ENCODE measurements at regions not wholly inside any gene's neighbourhood (a gene's known extent, or its start where the extent isn't known, plus 50 kb on each side); places are given as distances from the start of the nearest gene placed in this dataset.

DNA sequence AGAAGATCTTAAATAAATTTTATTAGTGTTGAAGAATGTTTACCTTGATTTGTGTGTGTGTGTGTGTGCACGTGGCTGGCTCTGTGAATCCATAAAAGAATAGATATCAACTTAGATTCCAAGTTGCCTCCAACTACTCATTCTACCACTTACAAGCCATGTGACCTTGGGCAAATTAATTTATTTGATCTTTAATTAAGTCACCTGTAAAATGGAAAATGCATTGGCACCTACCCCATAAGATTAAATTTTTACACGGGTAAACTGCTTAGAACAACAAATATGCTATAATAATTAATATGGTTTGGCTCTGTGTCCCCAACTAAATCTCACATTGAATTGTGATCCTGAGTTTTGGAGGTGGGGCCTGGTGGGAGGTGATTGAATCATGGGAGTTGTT is 604.9 kb upstream of the NRG3 start:
- no peak overlapping the region for H3K4me3 Mint-ChIP-seq
- H3K36me3 Mint-ChIP-seq (ENCODE audit: low read depth) = no peaks in the 10 kb centered on the region
- no peaks in the 10 kb centered on the region for H3K4me1 Mint-ChIP-seq (ENCODE audit: low read depth)
- H3K27ac Mint-ChIP-seq = no peak overlapping the region
- H3K27me3 Mint-ChIP-seq = no peaks in the 10 kb centered on the region
- H3K9me3 Mint-ChIP-seq = peaks cover 6% of the 10 kb centered on the region

DNA sequence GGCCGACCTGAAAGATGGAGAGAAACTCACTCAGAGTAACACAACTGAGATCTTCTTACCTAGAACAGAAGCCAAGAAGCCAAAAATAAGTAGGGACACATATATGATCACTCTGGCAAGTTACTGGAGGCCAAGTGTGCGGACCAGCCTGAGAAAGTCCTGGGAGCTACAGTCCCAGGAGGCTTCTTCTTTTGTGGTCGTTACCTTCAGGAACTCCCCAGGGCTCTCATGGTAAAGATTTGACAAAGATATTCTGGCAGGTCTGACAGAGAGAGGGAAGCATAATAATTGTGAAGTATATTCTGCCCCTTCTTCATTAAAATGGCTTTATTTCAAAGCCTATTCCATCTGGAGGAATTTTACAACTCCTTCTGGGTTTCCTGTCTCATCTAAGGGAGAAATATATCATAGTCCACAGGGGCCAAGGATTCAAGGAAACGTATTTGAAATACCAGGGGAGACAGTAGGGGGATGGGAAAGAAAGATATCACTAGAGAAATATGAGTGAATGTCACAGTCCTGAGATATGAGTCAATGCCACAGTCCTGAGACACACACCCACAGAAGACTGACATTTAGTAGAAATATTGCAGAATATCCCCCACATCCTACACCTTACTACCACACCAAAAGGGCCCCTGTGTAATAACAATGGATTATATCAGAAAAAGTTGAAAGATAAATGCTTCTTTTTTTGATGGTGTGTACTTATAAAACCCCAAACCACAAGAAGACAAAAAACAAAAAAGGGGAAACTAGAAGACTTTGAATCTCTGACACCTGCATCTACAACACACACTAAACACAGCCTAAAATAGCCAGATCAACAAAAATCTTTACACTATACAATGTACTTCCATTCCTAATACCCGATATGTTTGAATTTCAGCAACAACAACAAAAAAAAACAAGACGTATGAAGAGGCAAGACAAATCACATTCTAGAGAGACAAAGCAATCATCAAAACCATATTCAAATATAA is 594.2 kb upstream of the NRG3 start:
- no peak overlapping the region for H3K4me3 Mint-ChIP-seq
- no peak overlapping the region for H3K27ac Mint-ChIP-seq
- H3K36me3 Mint-ChIP-seq (ENCODE audit: low read depth) = no peaks in the 10 kb centered on the region
- H3K9me3 Mint-ChIP-seq = peaks cover 13% of the 10 kb centered on the region
- no peaks in the 10 kb centered on the region for H3K4me1 Mint-ChIP-seq (ENCODE audit: low read depth)
- H3K27me3 Mint-ChIP-seq = no peaks in the 10 kb centered on the region

DNA sequence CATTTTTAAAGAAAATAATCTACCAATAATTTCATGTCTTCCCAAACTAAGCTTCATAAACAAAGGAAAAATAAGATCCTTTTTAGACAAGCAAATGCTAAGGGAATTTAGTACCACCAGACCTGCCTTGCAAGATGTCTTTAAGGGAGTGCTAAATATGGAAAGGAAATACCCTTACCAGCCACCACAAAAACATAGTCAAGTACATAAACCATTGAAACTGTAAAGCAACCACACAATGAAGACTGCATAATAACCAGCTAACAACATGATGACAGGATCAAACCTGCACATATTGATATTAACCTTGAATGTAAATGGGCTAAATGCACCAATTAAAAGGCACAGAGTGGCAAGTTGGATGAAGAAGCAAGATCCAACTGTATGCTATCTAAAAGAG is 586.5 kb upstream of the NRG3 start:
- no peak overlapping the region for H3K4me3 Mint-ChIP-seq
- H3K4me1 Mint-ChIP-seq (ENCODE audit: low read depth) = no peaks in the 10 kb centered on the region
- H3K36me3 Mint-ChIP-seq (ENCODE audit: low read depth) = no peaks in the 10 kb centered on the region
- no peaks in the 10 kb centered on the region for H3K27me3 Mint-ChIP-seq
- peaks cover 5% of the 10 kb centered on the region for H3K9me3 Mint-ChIP-seq
- no peak overlapping the region for H3K27ac Mint-ChIP-seq

DNA sequence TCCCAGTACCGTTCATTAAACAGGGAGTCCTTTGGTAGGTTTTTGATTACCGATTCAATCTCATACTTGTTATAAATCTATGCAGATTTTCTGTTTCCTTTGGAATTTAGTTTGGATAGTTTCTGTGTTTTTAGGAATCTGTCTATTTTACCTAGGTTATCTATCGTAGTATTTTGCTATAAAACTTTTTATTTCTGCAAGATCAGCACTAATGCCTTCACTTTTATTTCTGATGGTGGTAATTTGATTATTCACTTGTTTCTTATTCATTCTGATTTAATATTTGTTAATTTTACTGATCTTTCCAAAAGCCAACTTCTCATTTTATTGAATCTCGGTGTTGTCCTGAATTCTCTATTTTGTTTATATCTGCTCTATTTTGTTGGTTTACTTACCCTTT is 577.7 kb upstream of the NRG3 start:
- H3K36me3 Mint-ChIP-seq (ENCODE audit: low read depth) = no peaks in the 10 kb centered on the region
- no peak overlapping the region for H3K27ac Mint-ChIP-seq
- peaks cover 19% of the 10 kb centered on the region for H3K9me3 Mint-ChIP-seq
- H3K4me3 Mint-ChIP-seq = no peak overlapping the region
- no peaks in the 10 kb centered on the region for H3K4me1 Mint-ChIP-seq (ENCODE audit: low read depth)
- H3K27me3 Mint-ChIP-seq = no peaks in the 10 kb centered on the region

DNA sequence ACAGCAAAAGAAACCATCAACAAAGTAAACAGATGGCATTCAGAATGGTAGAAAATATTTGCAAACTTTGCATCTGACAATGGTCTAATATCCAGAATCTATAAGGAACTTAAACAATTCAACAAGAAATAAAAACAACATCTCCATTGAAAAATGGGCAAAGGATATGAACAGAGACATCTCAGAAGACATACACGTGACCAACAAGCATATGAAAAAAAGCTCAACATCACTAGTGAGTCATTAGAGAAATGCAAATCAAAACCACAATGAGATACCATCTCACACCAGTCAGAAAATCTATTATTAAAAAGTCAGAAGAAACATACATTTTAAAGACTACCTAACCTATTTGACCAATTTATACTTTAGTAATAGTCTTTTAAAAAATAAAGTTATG is 571.3 kb upstream of the NRG3 start:
- H3K9me3 Mint-ChIP-seq = peaks cover 27% of the 10 kb centered on the region

DNA sequence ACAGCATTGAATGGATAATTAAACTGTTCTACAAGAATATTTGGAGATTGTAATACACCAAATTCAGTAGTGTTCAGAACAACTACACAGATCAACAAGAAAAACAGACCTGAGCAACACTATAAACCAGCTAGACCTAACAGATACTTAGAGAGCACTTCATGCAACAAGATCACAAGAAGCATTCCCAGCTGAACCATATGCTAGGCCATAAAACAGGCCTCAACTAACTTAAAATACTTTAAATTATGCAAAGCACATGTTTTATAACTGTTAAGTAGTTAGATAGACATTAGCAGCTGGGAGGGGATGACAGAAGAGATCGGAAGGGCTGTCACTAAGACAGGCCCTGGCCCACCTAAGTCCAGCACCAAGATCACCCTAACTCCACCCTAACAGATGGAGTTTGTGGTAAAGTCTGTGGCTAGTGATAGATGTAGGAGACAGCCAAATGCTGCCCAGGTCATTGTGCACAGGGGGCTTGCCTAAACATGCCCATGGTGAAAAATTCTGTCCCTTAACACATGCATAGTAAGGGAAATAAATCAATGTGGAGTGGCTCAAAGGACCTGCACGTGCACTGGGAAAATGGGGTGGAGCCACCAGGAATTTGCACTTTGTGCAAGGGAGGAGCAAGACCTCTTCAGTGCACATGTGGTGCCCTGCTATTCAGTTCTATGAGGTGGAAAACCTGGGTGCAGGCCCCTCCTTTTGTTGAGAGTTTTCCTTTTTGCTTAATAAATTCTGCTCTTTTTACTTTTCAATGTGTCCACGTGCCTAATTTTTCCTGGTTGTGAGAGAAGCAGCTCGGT is 567.8 kb upstream of the NRG3 start:
- Mint-ChIP-seq H3K4me1 (ENCODE audit: low read depth) (no peaks in the 10 kb centered on the region), H3K4me3 (no peak overlapping the region), H3K9me3 (peaks cover 14% of the 10 kb centered on the region), H3K27me3 (no peaks in the 10 kb centered on the region), H3K27ac (no peak overlapping the region), H3K36me3 (ENCODE audit: low read depth) (no peaks in the 10 kb centered on the region)

More for the DNA sequence above, 571.3 kb upstream of the NRG3 start:
- Mint-ChIP-seq H3K4me3 (no peak overlapping the region), H3K27ac (no peak overlapping the region), H3K27me3 (no peaks in the 10 kb centered on the region), H3K4me1 (ENCODE audit: low read depth) (no peaks in the 10 kb centered on the region), H3K36me3 (ENCODE audit: low read depth) (no peaks in the 10 kb centered on the region)

DNA sequence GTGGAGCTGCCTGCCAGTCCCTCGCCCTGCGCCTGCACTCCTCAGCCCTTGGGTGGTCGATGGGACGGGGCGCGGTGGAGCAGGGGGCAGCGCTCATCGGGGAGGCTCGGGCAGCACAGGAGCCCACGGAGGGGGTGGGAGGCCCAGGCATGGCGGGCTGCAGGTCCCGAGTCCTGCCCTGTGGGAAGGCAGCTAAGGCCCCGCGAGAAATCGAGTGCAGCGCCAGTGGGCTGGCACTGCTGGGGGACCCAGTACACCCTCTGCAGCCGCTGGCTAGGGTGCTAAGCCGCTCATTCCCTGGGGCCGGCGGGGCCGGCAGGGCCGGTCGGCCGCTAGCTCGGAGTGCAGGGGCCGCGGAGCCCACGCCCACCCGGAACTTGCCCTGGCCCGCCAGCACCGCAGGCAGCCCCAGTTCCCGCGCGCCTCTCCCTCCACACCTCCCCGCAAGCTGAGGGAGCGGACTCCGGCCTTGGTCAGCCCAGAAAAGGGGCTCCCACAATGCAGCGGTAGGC is 565.9 kb upstream of the NRG3 start:
- H3K27ac Mint-ChIP-seq = no peak overlapping the region
- H3K4me3 Mint-ChIP-seq = no peak overlapping the region
- peaks cover 4% of the 10 kb centered on the region for H3K9me3 Mint-ChIP-seq
- no peaks in the 10 kb centered on the region for H3K36me3 Mint-ChIP-seq (ENCODE audit: low read depth)
- H3K4me1 Mint-ChIP-seq (ENCODE audit: low read depth) = no peaks in the 10 kb centered on the region
- no peaks in the 10 kb centered on the region for H3K27me3 Mint-ChIP-seq

DNA sequence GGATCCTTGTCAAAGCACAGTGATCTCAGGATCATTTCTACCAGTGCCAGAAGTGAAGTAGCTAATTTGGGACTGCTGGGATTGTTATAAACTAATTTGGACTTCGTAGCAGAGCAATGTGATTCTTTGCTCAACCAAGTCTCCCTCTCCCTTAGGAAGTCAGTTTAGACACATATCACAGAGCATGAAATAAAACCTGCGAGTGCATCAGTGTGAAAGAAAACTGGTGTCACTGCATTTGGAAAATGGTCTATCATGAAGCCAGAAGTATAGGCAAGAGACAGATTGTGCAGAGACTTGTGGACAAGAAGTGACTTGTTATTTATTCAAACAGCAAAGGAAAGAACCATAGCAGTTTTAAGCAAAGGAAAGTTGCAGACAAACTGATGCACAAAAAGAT is 560.5 kb upstream of the NRG3 start:
- Mint-ChIP-seq H3K36me3 (ENCODE audit: low read depth) (no peaks in the 10 kb centered on the region), H3K9me3 (peaks cover 4% of the 10 kb centered on the region), H3K27ac (no peak overlapping the region), H3K4me3 (no peak overlapping the region), H3K27me3 (no peaks in the 10 kb centered on the region), H3K4me1 (ENCODE audit: low read depth) (no peaks in the 10 kb centered on the region)

DNA sequence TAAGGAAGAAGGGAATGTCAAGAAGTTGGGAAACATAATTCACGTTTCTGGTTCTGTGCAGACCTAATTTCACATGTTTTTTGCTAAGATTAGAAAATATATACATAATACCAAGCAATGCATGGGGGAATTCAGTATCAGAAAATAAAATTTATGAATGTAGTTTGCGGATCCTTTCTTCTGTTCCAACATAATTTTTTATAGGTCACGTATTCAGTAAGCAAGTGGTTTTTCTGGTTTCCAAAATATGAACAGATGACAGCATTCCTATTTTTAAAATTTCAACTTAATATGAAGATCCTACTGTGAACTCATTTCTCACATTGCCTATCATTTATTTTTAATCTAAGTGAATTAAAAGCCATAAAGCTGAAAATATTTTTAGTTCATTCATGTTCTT is 560.0 kb upstream of the NRG3 start:
- Mint-ChIP-seq H3K4me3 (no peak overlapping the region), H3K4me1 (ENCODE audit: low read depth) (no peaks in the 10 kb centered on the region), H3K27ac (no peak overlapping the region), H3K27me3 (no peaks in the 10 kb centered on the region), H3K36me3 (ENCODE audit: low read depth) (no peaks in the 10 kb centered on the region), H3K9me3 (peaks cover 4% of the 10 kb centered on the region)

DNA sequence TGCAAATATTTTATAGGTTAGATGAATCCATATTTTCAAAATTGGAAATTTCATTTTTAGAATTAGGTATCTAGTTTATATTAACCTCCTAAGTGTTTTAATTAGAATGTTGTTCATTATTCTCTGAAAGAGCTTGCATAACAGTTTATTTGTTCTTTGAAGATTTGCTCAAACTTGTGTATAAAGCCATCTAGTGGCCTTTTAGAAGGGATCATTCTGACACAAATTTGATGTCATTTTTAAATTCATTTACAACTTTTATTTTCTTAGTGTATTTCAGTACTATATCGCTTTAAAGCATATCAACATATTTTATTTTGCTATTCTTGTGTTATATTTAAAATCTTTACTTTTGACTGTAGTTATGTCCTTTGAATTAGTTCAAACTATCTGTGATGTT is 527.0 kb upstream of the NRG3 start:
- Mint-ChIP-seq H3K27me3 (no peaks in the 10 kb centered on the region), H3K4me3 (no peak overlapping the region), H3K27ac (no peak overlapping the region), H3K4me1 (ENCODE audit: low read depth) (no peaks in the 10 kb centered on the region), H3K9me3 (no peaks in the 10 kb centered on the region), H3K36me3 (ENCODE audit: low read depth) (no peaks in the 10 kb centered on the region)

DNA sequence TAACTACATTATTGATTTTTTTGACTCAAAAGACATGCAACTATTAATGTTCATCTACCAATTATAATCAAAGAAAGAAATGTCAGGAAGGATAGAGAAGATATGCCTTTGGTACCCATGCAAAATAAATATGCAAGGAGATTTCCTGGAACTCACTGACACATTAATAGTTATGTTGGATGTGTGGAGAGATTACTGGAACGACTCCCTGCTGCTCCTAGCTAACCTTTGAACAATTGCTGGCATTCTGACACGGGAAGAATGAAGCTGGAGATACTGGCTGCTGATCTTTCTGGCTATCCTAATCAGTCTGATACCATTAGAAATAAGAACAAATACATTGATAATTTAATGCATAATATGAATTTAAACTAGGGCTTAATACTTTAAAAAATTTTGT is 507.9 kb upstream of the NRG3 start:
- Mint-ChIP-seq H3K9me3 (peaks cover 4% of the 10 kb centered on the region), H3K27ac (no peak overlapping the region), H3K36me3 (ENCODE audit: low read depth) (no peaks in the 10 kb centered on the region), H3K4me1 (ENCODE audit: low read depth) (no peaks in the 10 kb centered on the region), H3K27me3 (no peaks in the 10 kb centered on the region), H3K4me3 (no peak overlapping the region)

DNA sequence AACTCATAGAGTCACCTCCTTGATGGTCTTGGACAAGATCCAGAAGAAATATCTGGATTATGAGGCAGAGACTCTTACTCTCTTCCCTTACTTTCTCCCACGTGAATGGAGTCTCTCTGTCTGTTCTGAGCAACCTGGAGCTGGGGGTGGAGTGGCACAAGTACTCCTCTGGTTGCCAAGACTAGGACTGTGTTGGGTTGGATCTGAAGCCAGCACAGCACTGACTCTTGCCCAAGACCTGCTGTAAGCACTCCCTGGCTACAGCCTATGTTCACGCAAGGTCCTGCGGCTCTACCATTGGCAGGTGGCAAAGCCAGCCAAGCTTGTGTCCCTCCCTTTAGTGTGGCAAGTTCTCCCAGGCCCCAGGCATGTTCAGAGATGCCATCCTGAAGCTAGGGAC is 488.2 kb upstream of the NRG3 start:
- Mint-ChIP-seq H3K4me1 (ENCODE audit: low read depth) (no peaks in the 10 kb centered on the region), H3K4me3 (no peak overlapping the region), H3K9me3 (peaks cover 9% of the 10 kb centered on the region), H3K36me3 (ENCODE audit: low read depth) (no peaks in the 10 kb centered on the region), H3K27me3 (no peaks in the 10 kb centered on the region), H3K27ac (no peak overlapping the region)

DNA sequence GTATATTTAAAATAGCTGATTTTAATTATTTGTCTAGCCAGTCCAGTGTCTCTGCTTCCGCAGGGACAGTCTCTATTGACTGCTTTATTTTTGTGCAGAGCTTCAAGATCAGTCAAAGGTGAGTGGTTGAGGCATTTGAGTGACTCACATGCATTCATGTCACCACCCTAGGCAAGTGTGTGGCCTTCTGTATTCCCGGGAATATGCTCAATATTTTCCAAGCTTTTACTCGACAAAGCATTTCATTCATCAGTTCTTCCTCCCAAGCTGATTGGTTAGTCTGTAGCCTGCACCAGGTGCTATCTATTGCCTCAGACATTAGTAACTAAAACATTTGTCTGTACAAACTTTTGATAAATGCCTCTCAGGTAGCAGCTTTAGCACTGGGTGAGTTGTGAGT is 471.5 kb upstream of the NRG3 start:
- Mint-ChIP-seq H3K27ac (no peak overlapping the region), H3K4me1 (ENCODE audit: low read depth) (no peaks in the 10 kb centered on the region), H3K36me3 (ENCODE audit: low read depth) (no peaks in the 10 kb centered on the region), H3K27me3 (no peaks in the 10 kb centered on the region), H3K9me3 (no peaks in the 10 kb centered on the region), H3K4me3 (no peak overlapping the region)

DNA sequence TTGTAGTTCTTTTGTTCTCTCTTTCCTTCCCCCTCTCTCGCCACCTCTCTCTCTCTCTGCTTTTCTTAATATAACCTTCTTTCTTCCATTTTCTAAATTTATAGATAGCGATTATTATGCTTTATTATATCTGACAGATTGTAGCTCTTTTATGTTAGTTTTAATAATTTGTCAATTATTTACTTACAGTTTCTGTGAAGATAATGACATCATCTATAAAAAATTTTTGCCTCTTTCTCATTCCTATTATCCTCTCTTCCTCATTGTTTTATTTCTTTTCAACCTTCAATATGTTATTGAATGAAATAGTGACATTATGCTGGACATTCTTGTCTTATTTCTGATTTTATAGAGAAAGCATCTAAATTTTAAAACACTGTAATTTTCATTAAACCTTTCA is 469.6 kb upstream of the NRG3 start:
- no peaks in the 10 kb centered on the region for H3K27me3 Mint-ChIP-seq
- no peaks in the 10 kb centered on the region for H3K9me3 Mint-ChIP-seq
- H3K4me3 Mint-ChIP-seq = no peak overlapping the region
- H3K27ac Mint-ChIP-seq = no peak overlapping the region
- no peaks in the 10 kb centered on the region for H3K36me3 Mint-ChIP-seq (ENCODE audit: low read depth)
- no peaks in the 10 kb centered on the region for H3K4me1 Mint-ChIP-seq (ENCODE audit: low read depth)

DNA sequence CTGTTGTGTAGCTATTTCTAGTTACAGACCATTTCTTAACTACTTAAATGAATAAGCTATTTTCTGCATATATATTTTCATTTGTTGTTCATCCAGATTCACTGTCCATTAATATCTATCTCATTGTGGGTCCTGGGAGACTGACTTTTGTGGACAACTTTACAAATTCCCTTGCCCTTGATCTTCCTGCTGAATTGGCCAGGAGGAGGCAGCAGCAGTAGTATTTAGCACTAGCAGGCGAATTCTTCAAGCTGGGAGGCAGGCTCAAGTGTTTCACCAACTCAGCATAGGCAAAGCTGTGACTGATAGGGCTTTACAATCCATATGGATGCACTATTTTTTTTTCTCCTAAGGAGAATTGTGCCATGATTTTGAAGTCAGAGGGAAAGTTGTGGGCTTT is 461.0 kb upstream of the NRG3 start:
- no peaks in the 10 kb centered on the region for H3K36me3 Mint-ChIP-seq (ENCODE audit: low read depth)
- H3K9me3 Mint-ChIP-seq = peaks cover 4% of the 10 kb centered on the region
- no peaks in the 10 kb centered on the region for H3K4me1 Mint-ChIP-seq (ENCODE audit: low read depth)

More for the DNA sequence above, 461.0 kb upstream of the NRG3 start:
- Mint-ChIP-seq H3K27ac (no peak overlapping the region), H3K27me3 (no peaks in the 10 kb centered on the region), H3K4me3 (no peak overlapping the region)
